HG02759 (cell line): ENCODE measurements at regions not wholly inside any gene's neighbourhood (a gene's known extent, or its start where the extent isn't known, plus 50 kb on each side); places are given as distances from the start of the nearest gene placed in this dataset.
"Not testable (repeated sequence)": the region's sequence is repeated elsewhere in the genome, so short reads cannot be mapped to it uniquely, and the experiment has no call there.

Experiments used
- ATAC-seq: cut with Tn5 transposase; IDR thresholded peaks from one replicate; pipeline ENCODE4 v1.9.1; 2021; ENCODE audit warnings: mild to moderate bottlenecking, moderate library complexity; ENCODE audit not compliant: unreplicated experiment

GRCh38 chr12:90515199-90516175 is 439.5 kb downstream of the CCER1 start:
- ATAC-seq, result peak; percentile 90

DNA sequence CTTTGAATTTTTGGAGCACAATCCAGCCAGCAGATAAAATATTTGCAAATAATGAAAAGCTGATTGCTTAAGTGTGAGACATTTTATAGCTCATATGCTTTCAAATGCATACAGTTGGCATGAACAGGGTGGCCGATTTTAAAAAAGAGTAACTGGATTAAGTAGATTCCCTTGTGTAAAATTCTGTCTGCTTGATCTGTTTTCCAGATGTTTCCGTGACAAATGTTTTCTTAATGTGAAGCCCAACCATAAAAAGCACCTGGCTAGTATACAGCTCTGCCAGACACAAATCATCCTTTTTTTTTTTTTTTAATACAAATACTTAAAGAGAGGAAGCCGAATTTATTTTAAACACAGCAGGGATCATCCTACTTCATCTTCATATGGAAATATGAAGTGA is 440.7 kb downstream of the CCER1 start:
- no peak for ATAC-seq

GRCh38 chr12:90512518-90512917 is 442.5 kb downstream of the CCER1 start:
- ATAC-seq, result no peak

GRCh38 chr12:90510948-90511347 is 444.0 kb downstream of the CCER1 start:
- no peak for ATAC-seq

DNA sequence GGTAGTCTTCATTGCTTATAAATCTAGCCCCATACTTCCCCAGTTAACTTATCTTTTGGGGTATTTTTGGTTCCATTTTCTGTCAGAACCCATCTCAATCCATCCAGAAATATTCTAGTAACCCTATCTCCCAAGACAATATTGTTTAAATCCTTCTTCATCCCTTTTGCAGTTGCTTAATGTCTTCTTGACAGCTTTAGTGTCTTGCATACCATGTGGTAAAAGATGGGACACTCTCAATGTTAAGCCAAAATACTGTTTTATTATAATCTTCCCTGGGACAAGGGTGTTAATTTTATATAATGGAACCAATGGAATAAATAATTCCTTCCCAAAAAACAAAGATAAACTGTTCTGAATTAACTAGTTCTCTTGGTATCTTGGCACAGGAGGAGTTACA is 450.2 kb downstream of the CCER1 start:
- no peak for ATAC-seq

DNA sequence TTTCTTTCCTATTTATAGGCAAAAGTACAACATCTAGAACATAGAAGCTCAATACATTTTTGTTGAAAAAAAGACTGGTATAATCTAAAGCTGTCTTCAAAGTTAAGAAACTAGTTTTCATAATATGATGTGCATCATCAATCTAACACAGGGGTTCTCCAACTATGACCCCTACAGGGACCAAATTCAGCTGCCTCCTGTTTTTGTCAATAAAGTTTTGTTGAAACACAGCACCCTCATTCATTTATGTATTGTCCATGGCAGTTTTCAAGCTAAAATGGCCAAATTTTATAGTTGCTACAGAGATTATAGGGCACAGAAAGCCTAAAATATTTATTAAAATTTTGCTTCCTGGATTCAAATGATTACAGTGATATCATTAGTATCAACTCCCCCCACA is 452.9 kb downstream of the CCER1 start:
- no peak for ATAC-seq

DNA sequence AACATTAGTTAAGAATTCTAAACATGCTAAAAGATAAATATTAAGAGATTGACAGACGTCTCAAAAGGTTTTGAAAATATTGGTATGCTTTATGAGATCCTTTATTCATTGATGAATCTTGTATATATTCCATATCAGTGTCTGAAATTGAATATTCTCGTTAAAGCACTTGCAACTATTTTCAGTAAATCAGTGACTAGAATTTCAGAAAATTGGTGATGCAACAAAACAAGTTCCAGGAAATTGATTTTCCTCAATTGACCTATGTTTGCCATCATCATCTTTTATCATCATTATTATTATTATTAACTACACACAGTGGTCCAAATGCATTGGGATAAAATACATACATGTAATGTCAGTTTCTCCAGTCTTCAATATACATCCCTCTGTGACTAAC is 453.6 kb downstream of the CCER1 start:
- no peak for ATAC-seq

DNA sequence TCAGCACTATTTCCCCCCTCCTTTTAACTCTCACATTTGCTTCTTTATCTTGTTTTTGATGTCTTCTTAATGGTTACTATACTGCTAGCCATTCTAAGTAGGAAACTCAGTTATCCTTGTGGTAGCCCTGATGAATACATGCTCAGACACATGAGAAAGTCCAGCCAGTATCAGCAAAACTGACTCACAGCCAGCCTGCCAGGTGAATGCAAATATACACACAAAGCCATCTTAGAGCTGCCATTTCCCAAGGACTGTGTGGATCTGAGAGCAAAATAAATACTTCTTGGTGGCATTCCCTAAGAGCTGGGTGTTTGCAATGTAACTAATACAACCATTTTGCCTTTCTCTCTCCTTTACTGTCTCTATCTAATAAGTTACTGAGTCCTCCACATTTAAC is 455.2 kb downstream of the CCER1 start:
- ATAC-seq, result no peak

- ATAC-seq, result no peak
These were observed 456.9 kb downstream of the CCER1 start for GRCh38 chr12:90497923-90498545.

GRCh38 chr12:90490355-90490754 is 464.6 kb downstream of the CCER1 start:
- ATAC-seq, result no peak

GRCh38 chr12:90489141-90489540 is 465.8 kb downstream of the CCER1 start:
- no peak for ATAC-seq

DNA sequence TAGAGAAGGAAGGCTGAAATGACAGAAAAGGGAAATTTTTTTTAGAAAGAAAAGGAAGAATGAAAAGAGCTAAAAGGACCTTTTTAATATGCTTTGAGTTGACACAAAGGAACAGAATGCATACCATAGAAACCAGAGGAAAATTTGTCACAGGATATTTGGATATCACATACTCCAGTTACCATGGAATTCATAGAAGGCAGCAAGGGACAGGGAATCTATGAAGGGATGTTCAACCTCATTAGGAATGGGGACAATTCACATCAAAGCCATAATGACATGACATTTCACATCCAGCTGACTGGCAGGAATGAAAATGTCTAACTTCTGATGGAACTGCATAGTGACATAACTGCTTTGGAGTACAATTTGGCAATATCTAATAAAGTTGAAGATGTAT is 469.4 kb downstream of the CCER1 start:
- ATAC-seq, result no peak

DNA sequence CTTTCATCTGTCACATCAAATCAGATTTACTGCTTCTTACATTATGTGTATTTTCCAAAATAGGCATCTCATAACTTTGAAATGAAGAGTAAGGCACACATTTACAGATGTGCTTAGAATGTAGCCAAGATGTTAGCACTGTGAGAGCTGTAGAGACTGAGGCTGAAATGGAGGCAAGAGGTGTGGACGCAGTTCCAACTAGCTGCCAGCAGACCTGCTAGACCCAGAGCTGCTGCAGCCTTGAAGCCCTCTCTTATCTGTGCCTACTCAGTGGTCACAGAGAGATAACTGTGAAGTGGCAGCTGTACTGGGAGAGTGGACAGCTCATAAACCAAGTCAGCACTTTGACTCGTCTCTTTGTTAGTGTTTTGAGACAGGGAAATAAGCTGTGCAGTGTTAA is 470.9 kb downstream of the CCER1 start:
- no peak for ATAC-seq

DNA sequence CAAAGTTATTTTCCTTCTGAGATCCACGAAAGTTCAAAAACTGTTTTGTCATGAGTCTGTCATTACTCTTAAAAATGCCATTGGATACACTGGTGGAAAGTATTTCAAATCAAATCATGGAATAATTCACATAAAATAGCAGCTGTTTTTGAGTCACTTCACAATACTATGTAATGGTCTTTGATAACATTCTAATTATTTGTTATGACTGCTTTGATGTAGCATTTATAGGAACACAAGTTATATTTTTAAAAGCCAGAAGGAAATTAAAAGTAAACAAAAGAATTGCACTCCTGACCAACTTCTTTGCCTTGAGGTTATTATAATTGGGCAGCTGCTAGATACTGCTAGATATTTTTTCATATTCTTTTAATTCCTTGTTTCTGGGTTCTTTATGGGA is 473.2 kb downstream of the CCER1 start:
- no peak for ATAC-seq

- ATAC-seq, result no peak
These were observed 475.7 kb downstream of the CCER1 start for GRCh38 chr12:90479237-90479636.

GRCh38 chr12:90473831-90474230 is 481.1 kb downstream of the CCER1 start:
- no peak for ATAC-seq

DNA sequence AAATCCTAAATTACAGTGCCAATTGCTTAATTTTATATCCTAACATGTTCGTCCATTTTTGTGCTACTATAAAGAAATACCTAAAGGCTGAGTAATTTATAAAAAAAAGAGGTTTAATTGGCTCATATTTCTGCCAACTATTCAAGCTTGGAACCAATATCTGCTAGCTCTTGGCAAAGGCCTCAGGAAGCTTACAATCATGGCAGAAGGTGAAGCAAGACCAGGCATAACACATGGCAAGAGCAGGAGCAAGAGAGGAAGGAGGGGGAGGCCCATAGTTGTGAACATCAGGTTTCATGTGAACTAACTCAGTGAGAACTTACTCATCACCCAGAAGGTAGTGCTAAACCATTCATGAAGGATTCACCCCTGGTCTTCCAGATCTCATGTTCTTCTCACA is 494.3 kb downstream of the CCER1 start:
- ATAC-seq, result no peak

- no peak for ATAC-seq
These were observed 498.7 kb downstream of the CCER1 start for GRCh38 chr12:90456248-90456647.

DNA sequence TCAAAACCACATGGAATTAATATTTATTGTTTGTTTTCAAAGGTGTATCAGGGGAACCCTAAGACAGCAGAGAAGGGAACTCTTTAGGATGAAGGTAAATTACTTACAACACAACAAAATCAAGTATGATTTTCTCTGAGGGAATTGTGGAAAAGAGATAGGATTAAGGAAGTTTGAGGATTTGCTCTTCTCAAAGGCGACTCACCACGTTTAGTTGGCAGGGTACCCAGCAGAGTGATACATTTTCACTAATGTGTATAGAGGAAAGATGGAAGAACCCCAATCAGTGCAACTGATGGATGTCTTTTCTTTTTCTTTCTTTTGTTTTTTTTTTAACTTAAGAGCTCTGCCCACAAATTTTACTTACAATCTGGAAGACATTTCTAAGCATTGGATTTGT is 499.2 kb downstream of the CCER1 start:
- no peak for ATAC-seq

DNA sequence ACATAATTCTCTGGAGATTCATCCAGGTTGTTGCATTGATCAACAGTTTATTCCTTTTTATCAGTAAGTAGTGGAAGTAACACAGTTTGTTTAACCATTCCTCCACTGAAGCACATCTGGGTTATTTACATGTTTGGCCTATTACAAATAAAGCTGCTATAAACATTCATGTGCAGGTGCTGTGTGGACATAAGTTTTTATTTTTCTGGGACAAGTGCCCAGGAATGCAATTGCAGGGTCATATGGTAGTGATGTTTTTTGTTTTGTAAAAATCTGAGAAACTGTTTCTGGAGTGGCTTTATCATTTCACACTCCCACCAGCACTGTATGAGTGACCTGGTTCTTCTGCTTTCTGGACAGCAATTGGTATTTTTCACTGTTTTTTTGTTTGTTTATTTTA is 505.4 kb downstream of the CCER1 start:
- ATAC-seq, result no peak

DNA sequence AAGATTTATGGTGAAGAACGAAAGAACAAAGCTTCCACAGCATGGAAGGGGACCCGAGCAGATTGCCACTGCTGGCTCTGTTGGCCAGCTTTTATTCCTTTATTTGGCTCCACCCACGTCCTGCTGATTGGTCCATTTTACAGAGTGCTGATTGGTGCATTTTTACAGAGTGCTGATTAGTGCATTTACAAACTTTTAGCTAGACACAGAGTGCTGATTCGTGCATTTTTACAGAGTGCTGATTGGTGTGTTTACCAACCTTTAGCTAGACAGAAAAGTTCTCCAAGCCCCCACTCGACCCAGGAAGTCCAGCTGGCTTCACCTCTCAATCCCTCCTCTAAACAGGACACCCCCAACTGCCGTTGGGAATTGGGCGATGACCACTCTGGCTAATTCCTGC is 511.5 kb downstream of the CCER1 start:
- not testable (repeated sequence) for ATAC-seq

GRCh38 chr12:90441431-90441830 is 513.5 kb downstream of the CCER1 start:
- ATAC-seq, result no peak
